Large intestine (tissue), 3 donors: ENCODE measurements at regions not wholly inside any gene's neighbourhood (a gene's known extent, or its start where the extent isn't known, plus 50 kb on each side); places are given as distances from the start of the nearest gene placed in this dataset.
"Not testable (repeated sequence)": the region's sequence is repeated elsewhere in the genome, so short reads cannot be mapped to it uniquely, and the experiment has no call there.

Experiments
- DNase-seq, 2 donors: peaks; one replicate each; pipeline versions ENCODE4 v3.0.0 to v3.0.0-alpha.2; 2013
- H3K27ac ChIP-seq: one replicate; pipeline ENCODE4 v1.5.1; 2013; ENCODE audit warnings: low read length
- H3K27me3 ChIP-seq: 2 replicates; pipeline ENCODE4 v1.6.1; 2013; ENCODE audit warnings: low read length; ENCODE audit not compliant: control insufficient read depth, insufficient read depth
- H3K36me3 ChIP-seq: 2 replicates; pipeline ENCODE4 v1.6.1; 2013; ENCODE audit warnings: low read length; ENCODE audit not compliant: control insufficient read depth, insufficient read depth
- H3K4me1 ChIP-seq: one replicate; pipeline ENCODE4 v1.6.1; 2013; ENCODE audit warnings: low read length; ENCODE audit not compliant: control insufficient read depth, insufficient read depth
- H3K4me3 ChIP-seq: one replicate; pipeline ENCODE4 v1.5.1; 2013; ENCODE audit warnings: low read length
- H3K9me3 ChIP-seq: one replicate; pipeline ENCODE4 v1.6.1; 2013; ENCODE audit warnings: mild to moderate bottlenecking, low read depth, low read length, moderate library complexity; ENCODE audit not compliant: control insufficient read depth
- WGBS: methylation state at CpG from one replicate; pipeline ENCODE4 v1.1.5; 2013; ENCODE audit warnings: low lambda C conversion rate; ENCODE audit not compliant: insufficient coverage; 5-methylcytosine and 5-hydroxymethylcytosine counted together

- Histone ChIP-seq H3K27me3 (no peaks in the 10 kb centered on the region), H3K9me3 (no peaks in the 10 kb centered on the region), H3K4me1 (no peaks in the 10 kb centered on the region), H3K4me3 (no peak overlapping the region), H3K27ac (no peak overlapping the region), H3K36me3 (no peaks in the 10 kb centered on the region)
- no peak for DNase-seq
- WGBS, result no CpG with 5 or more reads among the region's 4 CpGs
Observed at GRCh38 chr5:103981592-103981991, 419.0 kb upstream of the NUDT12 start.

- Histone ChIP-seq H3K27ac (no peak overlapping the region), H3K36me3 (no peaks in the 10 kb centered on the region), H3K9me3 (peaks cover 7% of the 10 kb centered on the region), H3K4me3 (no peak overlapping the region), H3K27me3 (no peaks in the 10 kb centered on the region), H3K4me1 (no peaks in the 10 kb centered on the region)
- no peak for DNase-seq
Observed at GRCh38 chr5:103973669-103974068, 411.1 kb upstream of the NUDT12 start.

GRCh38 chr5:103966295-103966694 lies 403.7 kb upstream of the NUDT12 start:
- H3K36me3 ChIP-seq, DNase-seq, H3K27me3 ChIP-seq, H3K9me3 ChIP-seq, H3K4me1 ChIP-seq, H3K27ac ChIP-seq, H3K4me3 ChIP-seq: not testable (repeated sequence)
- WGBS, result no CpG with 5 or more reads among the region's 25 CpGs

DNA sequence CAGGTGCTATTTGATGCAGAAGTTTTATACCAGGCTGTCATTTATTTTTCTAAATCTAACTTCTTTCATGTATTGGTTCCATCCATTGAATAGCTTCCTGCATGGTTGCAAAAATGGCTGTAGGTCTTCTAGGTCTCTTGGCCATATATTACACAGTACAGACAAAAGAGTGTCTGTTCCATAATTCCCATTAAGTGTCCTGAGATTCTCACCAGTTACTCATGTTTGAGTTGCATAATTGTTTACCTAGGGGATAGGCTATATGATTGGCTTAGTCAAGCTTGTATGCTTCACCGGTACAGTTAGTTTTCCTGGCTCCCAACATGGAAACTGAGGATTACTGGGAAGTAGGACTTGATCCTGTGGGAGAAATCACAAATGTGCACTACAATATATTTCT lies 399.4 kb upstream of the NUDT12 start:
- Histone ChIP-seq H3K27me3 (no peaks in the 10 kb centered on the region), H3K4me3 (no peak overlapping the region), H3K36me3 (no peaks in the 10 kb centered on the region), H3K27ac (no peak overlapping the region), H3K9me3 (peaks cover 7% of the 10 kb centered on the region), H3K4me1 (no peaks in the 10 kb centered on the region)
- WGBS, result no CpG with 5 or more reads among the region's 1 CpG
- no peak for DNase-seq

- no peak overlapping the region for H3K27ac ChIP-seq
- WGBS, result no CpG with 5 or more reads among the region's 47 CpGs
- peaks cover 12% of the 10 kb centered on the region for H3K9me3 ChIP-seq
- no peaks in the 10 kb centered on the region for H3K27me3 ChIP-seq
- H3K4me1 ChIP-seq, result no peaks in the 10 kb centered on the region
- H3K4me3 ChIP-seq, result no peak overlapping the region
- DNase-seq, result no peak
- H3K36me3 ChIP-seq, result no peaks in the 10 kb centered on the region
Observed at GRCh38 chr5:103953601-103954382, 391.2 kb upstream of the NUDT12 start.

DNA sequence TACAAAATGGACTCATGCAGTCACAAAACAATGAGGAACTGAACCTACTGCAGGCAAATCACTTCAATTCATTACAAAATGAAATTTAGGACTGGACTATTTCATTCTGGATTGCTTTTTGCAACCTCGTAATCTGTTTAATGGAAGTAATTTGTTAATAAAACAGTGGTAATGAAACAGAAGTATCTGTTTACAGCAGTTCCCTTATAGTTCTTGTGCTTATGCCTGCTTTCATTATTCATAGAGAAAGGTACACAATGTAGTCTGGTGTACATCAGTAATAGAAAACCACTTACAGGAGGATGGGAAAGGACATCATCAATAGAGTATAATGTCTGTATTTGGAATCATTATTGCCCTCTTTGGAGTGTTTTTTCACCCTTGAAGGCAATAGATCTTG lies 389.2 kb upstream of the NUDT12 start:
- DNase-seq, result no peak
- Histone ChIP-seq H3K27me3 (no peaks in the 10 kb centered on the region), H3K4me1 (no peaks in the 10 kb centered on the region), H3K9me3 (peaks cover 12% of the 10 kb centered on the region), H3K36me3 (no peaks in the 10 kb centered on the region), H3K27ac (no peak overlapping the region), H3K4me3 (no peak overlapping the region)
- no CpG with 5 or more reads among the region's 1 CpG for WGBS

DNA sequence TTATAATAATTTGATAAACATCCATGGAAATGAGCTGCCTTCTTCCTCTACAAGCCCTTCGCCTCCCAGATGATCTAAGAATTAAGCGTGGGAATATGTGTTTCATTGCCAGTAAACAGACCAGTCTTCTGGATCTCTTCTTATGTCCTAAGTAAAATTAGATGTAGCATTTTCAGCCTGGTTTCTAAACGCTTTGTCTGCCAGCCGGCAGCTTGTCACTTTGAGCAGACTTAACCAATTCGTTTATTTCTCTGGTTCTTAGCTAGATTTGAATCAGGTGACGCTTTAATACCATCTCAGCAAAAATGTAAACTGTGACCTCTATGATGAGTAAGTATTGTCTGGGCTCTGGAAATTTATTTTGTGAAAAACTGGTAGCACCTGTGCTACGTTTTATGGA lies 380.6 kb upstream of the NUDT12 start:
- H3K27ac ChIP-seq, result no peak overlapping the region
- WGBS, result 100% methylated on average over 1 of the region's 7 CpGs
- no peaks in the 10 kb centered on the region for H3K27me3 ChIP-seq
- H3K4me3 ChIP-seq, result no peak overlapping the region
- no peaks in the 10 kb centered on the region for H3K9me3 ChIP-seq
- DNase-seq, result no peak
- H3K4me1 ChIP-seq, result no peaks in the 10 kb centered on the region
- H3K36me3 ChIP-seq, result no peaks in the 10 kb centered on the region

DNA sequence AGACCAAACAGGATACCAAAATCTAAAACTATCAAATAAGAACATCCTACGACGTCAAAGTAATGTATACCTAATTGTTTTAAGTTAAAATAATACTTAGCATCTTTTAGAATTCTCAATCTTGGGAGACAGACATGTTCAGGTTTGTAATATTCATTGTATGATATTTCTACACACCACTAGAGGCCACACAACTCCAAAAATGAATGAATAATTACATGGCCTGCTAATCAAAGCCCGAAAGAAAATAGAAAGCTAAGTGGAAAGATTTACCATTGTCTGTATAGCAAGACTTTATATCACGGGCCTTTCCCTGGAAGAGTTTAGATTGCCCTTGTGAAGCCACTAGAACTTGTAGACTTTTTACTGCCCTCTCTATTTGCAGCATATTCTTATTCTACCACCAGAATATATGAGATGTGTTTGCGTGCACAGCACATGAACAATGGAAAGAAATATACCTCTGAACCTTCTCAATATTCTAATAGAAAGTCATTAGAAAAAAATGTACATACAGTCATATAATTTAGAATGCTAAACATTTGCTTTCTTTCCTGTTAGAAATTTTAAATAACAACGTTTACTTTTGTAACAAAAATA lies 380.1 kb upstream of the NUDT12 start:
- no peak overlapping the region for H3K4me3 ChIP-seq
- H3K27ac ChIP-seq, result no peak overlapping the region
- no peaks in the 10 kb centered on the region for H3K27me3 ChIP-seq
- no peaks in the 10 kb centered on the region for H3K4me1 ChIP-seq
- no peaks in the 10 kb centered on the region for H3K36me3 ChIP-seq
- no peak for DNase-seq
- WGBS, result 76% methylated on average over 4 of the region's 6 CpGs
- H3K9me3 ChIP-seq, result no peaks in the 10 kb centered on the region

DNA sequence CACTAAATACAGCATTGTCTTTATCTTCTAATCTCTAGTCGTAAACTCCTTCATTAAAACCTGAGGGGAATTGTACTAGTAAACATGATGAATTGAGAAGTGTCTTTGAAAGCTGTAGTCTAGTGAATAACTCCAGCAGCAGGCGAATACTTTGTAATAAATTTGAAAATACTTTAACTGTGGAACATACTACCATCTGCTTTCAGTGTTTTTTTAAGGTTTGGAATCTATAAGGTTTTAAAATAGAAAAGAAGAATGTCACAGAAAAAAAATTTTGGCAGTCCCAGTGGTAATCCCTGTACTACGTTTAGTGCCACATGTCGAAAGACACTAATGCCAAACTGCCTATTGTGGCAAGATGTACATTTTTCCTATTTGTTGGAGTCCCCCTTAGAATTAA lies 379.0 kb upstream of the NUDT12 start:
- DNase-seq, result no peak
- Histone ChIP-seq H3K4me1 (no peaks in the 10 kb centered on the region), H3K36me3 (no peaks in the 10 kb centered on the region), H3K9me3 (no peaks in the 10 kb centered on the region), H3K4me3 (no peak overlapping the region), H3K27ac (no peak overlapping the region), H3K27me3 (no peaks in the 10 kb centered on the region)
- WGBS, result no CpG with 5 or more reads among the region's 4 CpGs

GRCh38 chr5:103938146-103938695 lies 375.6 kb upstream of the NUDT12 start:
- no peak overlapping the region for H3K27ac ChIP-seq
- 75% methylated on average over 1 of the region's 5 CpGs for whole genome bisulfite sequencing
- DNase-seq, result no peak
- no peaks in the 10 kb centered on the region for H3K36me3 ChIP-seq
- no peaks in the 10 kb centered on the region for H3K4me1 ChIP-seq
- no peak overlapping the region for H3K4me3 ChIP-seq
- H3K9me3 ChIP-seq, result no peaks in the 10 kb centered on the region
- H3K27me3 ChIP-seq, result no peaks in the 10 kb centered on the region
